GM23248 (cell line): ENCODE measurements at regions not wholly inside any gene's neighbourhood (a gene's known extent, or its start where the extent isn't known, plus 50 kb on each side); places are given as distances from the start of the nearest gene placed in this dataset.

Experiments used
- DNase-seq: peaks from one replicate; pipeline ENCODE4 v3.0.0-alpha.2; 2015
- H2AFZ ChIP-seq: fragments of 200-600 bp; sonication (generic); 2 replicates; pipeline ENCODE4 v1.6.1; 2016; ENCODE audit warnings: antibody characterized with exemption
- H3F3A ChIP-seq: fragments of 200-600 bp; sonication (generic); 2 replicates; pipeline ENCODE4 v1.6.1; 2016; ENCODE audit warnings: mild to moderate bottlenecking, antibody characterized with exemption, mixed run types; ENCODE audit not compliant: insufficient read depth
- H3K27ac ChIP-seq: fragments of 200-600 bp; sonication (generic); 2 replicates; pipeline ENCODE4 v1.5.1; 2016; ENCODE audit warnings: mild to moderate bottlenecking
- H3K27me3 ChIP-seq: fragments of 200-600 bp; sonication (generic); replicated peaks from 2 replicates; pipeline ENCODE4 v1.6.1; 2016; ENCODE audit warnings: mild to moderate bottlenecking; ENCODE audit not compliant: insufficient read depth
- H3K36me3 ChIP-seq: fragments of 200-600 bp; sonication (generic); 2 replicates; pipeline ENCODE4 v1.6.1; 2016; ENCODE audit warnings: low read depth, mild to moderate bottlenecking
- H3K4me1 ChIP-seq: fragments of 200-600 bp; sonication (generic); 2 replicates; pipeline ENCODE4 v1.6.1; 2016; ENCODE audit warnings: mild to moderate bottlenecking; ENCODE audit not compliant: insufficient read depth
- H3K4me2 ChIP-seq: fragments of 200-600 bp; sonication (generic); one replicate; pipeline ENCODE4 v1.6.1; 2016; ENCODE audit warnings: mild to moderate bottlenecking; ENCODE audit not compliant: unreplicated experiment
- H3K4me3 ChIP-seq: fragments of 200-600 bp; sonication (generic); 2 replicates; pipeline ENCODE4 v1.5.1; 2016; ENCODE audit warnings: mild to moderate bottlenecking
- H3K79me2 ChIP-seq: fragments of 200-600 bp; sonication (generic); 2 replicates; pipeline ENCODE4 v1.6.1; 2016; ENCODE audit warnings: mild to moderate bottlenecking; ENCODE audit not compliant: insufficient read depth
- H3K9ac ChIP-seq: fragments of 200-600 bp; sonication (generic); 2 replicates; pipeline ENCODE4 v1.6.1; 2016; ENCODE audit warnings: mild to moderate bottlenecking
- H3K9me2 ChIP-seq: fragments of 200-600 bp; sonication (generic); 2 replicates; pipeline ENCODE4 v1.6.1; 2016; ENCODE audit warnings: mixed run types, mild to moderate bottlenecking, moderate library complexity; ENCODE audit not compliant: insufficient read depth
- H3K9me3 ChIP-seq: fragments of 200-600 bp; sonication (generic); one replicate; pipeline ENCODE4 v1.6.1; 2017; ENCODE audit warnings: low read depth
- H4K20me1 ChIP-seq: fragments of 200-600 bp; sonication (generic); 2 replicates; pipeline ENCODE4 v1.6.0; 2016; ENCODE audit not compliant: insufficient read depth
- EZH2 ChIP-seq: fragments of 200-600 bp; sonication (generic); IDR thresholded peaks from 2 replicates; pipeline ENCODE4 v1.6.1; 2018; ENCODE audit warnings: antibody characterized with exemption, mild to moderate bottlenecking; ENCODE audit not compliant: insufficient read depth, poor library complexity, severe bottlenecking
- EZH2phosphoT487 ChIP-seq: fragments of 200-600 bp; sonication (generic); IDR thresholded peaks from 2 replicates; pipeline ENCODE4 v1.6.1; 2018; ENCODE audit warnings: antibody characterized with exemption, moderate library complexity, mild to moderate bottlenecking, low read depth; ENCODE audit not compliant: insufficient read depth
- WGBS, 2 experiments: methylation state at CpG; one replicate each; pipeline ENCODE4 v1.1.6; 2015 to 2017; ENCODE audit warnings: low lambda C conversion rate in 2 of 2, low coverage in 1 of 2; ENCODE audit errors: missing lambda C conversion rate in 2 of 2; 5-methylcytosine and 5-hydroxymethylcytosine counted together
- in situ Hi-C: fragments of 300-500 bp; cut with MboI; formaldehyde crosslinking; loops from 2 replicates; pipeline ENCODE4 v1.15.0; 2020

- H3K4me2 ChIP-seq, result no peak overlapping the region
- H4K20me1 ChIP-seq, result no peaks in the 10 kb centered on the region
- no peaks in the 10 kb centered on the region for H3K9me3 ChIP-seq
- no peak overlapping the region for H2AFZ ChIP-seq
- no peaks in the 10 kb centered on the region for H3K4me1 ChIP-seq
- H3K27ac ChIP-seq, result no peak overlapping the region
- no peaks in the 10 kb centered on the region for H3K79me2 ChIP-seq
- TF ChIP-seq EZH2 (no peak), EZH2phosphoT487 (no peak)
- no peaks in the 10 kb centered on the region for H3K36me3 ChIP-seq
- no peak overlapping the region for H3K4me3 ChIP-seq
- H3K27me3 ChIP-seq, result no peaks in the 10 kb centered on the region
- H3K9ac ChIP-seq, result no peak overlapping the region
- H3K9me2 ChIP-seq, result no peaks in the 10 kb centered on the region
- no peaks in the 10 kb centered on the region for H3F3A ChIP-seq
- in situ Hi-C loops, result no loop called here
- no peak for DNase-seq
- 44 to 51% methylated on average over 6 of the region's 6 CpGs for WGBS, 2 experiments
Measured at GRCh38 chr4:18666322-18666721, 644.8 kb upstream of the LCORL start.

- TF ChIP-seq EZH2phosphoT487, result no peak
Measured at GRCh38 chr4:18664171-18664570, 642.6 kb upstream of the LCORL start.

GRCh38 chr4:18645351-18645750 lies 623.8 kb upstream of the LCORL start:
- Histone ChIP-seq H3K27ac (no peak overlapping the region), H3K4me2 (no peak overlapping the region), H3K9ac (no peak overlapping the region), H3K27me3 (no peaks in the 10 kb centered on the region), H3K9me3 (no peaks in the 10 kb centered on the region), H3K79me2 (no peaks in the 10 kb centered on the region), H3K4me1 (no peaks in the 10 kb centered on the region), H3F3A (no peaks in the 10 kb centered on the region), H3K36me3 (no peaks in the 10 kb centered on the region), H4K20me1 (no peaks in the 10 kb centered on the region), H2AFZ (no peak overlapping the region), H3K4me3 (no peak overlapping the region), H3K9me2 (no peaks in the 10 kb centered on the region)
- 2 to 3% methylated on average over 2 of the region's 2 CpGs for WGBS, 2 experiments
- DNase-seq, result no peak
- in situ Hi-C loops, result no loop called here
- TF ChIP-seq EZH2 (no peak), EZH2phosphoT487 (no peak)

More at GRCh38 chr4:18664171-18664570, 642.6 kb upstream of the LCORL start:
- Histone ChIP-seq H3K36me3 (no peaks in the 10 kb centered on the region), H3K4me1 (no peaks in the 10 kb centered on the region), H3F3A (no peaks in the 10 kb centered on the region), H2AFZ (no peak overlapping the region), H4K20me1 (no peaks in the 10 kb centered on the region), H3K4me3 (no peak overlapping the region), H3K79me2 (no peaks in the 10 kb centered on the region), H3K9ac (no peak overlapping the region), H3K27ac (no peak overlapping the region), H3K4me2 (no peak overlapping the region), H3K27me3 (no peaks in the 10 kb centered on the region), H3K9me3 (no peaks in the 10 kb centered on the region), H3K9me2 (no peaks in the 10 kb centered on the region)
- DNase-seq, result no peak
- WGBS, 2 experiments, result 30 to 48% methylated on average over 9 of the region's 9 CpGs
- in situ Hi-C loops, result no loop called here

- Histone ChIP-seq H3K9me2 (no peaks in the 10 kb centered on the region), H3K4me2 (no peak overlapping the region), H4K20me1 (no peaks in the 10 kb centered on the region), H3K36me3 (no peaks in the 10 kb centered on the region), H3K4me1 (no peaks in the 10 kb centered on the region), H3K9me3 (no peaks in the 10 kb centered on the region), H3K79me2 (no peaks in the 10 kb centered on the region), H3K9ac (no peak overlapping the region), H3K4me3 (no peak overlapping the region), H3F3A (no peaks in the 10 kb centered on the region), H3K27me3 (no peaks in the 10 kb centered on the region), H3K27ac (no peak overlapping the region), H2AFZ (no peak overlapping the region)
- DNase-seq, result no peak
- in situ Hi-C loops, result no loop called here
- no peak for TF ChIP-seq EZH2phosphoT487
- no peak for TF ChIP-seq EZH2
Measured at GRCh38 chr4:18641334-18641733, 619.8 kb upstream of the LCORL start.

- WGBS, 2 experiments, result 9 to 11% methylated on average over 4 of the region's 4 CpGs
- H4K20me1 ChIP-seq, result no peaks in the 10 kb centered on the region
- no peak for TF ChIP-seq EZH2phosphoT487
- no peak for TF ChIP-seq EZH2
- no peak overlapping the region for H3K4me3 ChIP-seq
- H3K9me3 ChIP-seq, result no peaks in the 10 kb centered on the region
- no peak overlapping the region for H2AFZ ChIP-seq
- H3K4me2 ChIP-seq, result no peak overlapping the region
- H3K4me1 ChIP-seq, result no peaks in the 10 kb centered on the region
- H3F3A ChIP-seq, result no peaks in the 10 kb centered on the region
- no peaks in the 10 kb centered on the region for H3K9me2 ChIP-seq
- no peaks in the 10 kb centered on the region for H3K27me3 ChIP-seq
- H3K27ac ChIP-seq, result no peak overlapping the region
- DNase-seq, result no peak
- in situ Hi-C loops, result no loop called here
- no peak overlapping the region for H3K9ac ChIP-seq
- H3K79me2 ChIP-seq, result no peaks in the 10 kb centered on the region
- H3K36me3 ChIP-seq, result no peaks in the 10 kb centered on the region
Measured at GRCh38 chr4:18638031-18638430, 616.5 kb upstream of the LCORL start.
